LNCaP clone FGC (cell line): ENCODE measurements at regions not wholly inside any gene's neighbourhood (a gene's known extent, or its start where the extent isn't known, plus 50 kb on each side); places are given as distances from the start of the nearest gene placed in this dataset.

ENCODE experiments used
- DNase-seq: peaks from one replicate; pipeline ENCODE4 v3.0.0-alpha.2; 2011; ENCODE audit warnings: low read depth
- H3K4me3 ChIP-seq: 2 replicates; pipeline ENCODE4 v1.5.1; 2011; ENCODE audit warnings: mild to moderate bottlenecking, low read depth, low read length, control low read depth
- CTCF ChIP-seq: IDR thresholded peaks from 2 replicates; pipeline ENCODE4 v1.5.1; 2012; ENCODE audit warnings: mild to moderate bottlenecking; ENCODE audit not compliant: control insufficient read depth, insufficient read depth; ENCODE audit errors: extremely low read depth

DNA sequence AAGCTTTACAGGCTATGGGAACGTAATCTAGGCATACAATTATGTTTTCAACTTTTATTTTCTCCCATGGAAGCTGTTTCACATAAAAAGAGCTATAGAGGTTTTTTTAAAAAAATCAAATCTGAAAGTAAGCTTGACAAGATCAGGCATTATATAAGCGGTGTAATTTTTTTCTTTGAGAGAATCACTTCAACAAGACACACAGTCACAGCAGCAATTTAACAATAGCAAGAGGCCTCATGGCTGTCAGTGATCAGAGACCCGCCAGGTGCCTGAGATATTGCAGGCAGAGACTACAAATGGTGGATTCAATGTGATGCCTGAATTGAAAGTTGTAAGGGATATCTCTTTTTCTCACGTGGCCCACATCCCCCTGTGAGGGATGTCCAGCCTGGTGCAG lies 270.5 kb upstream of the TBC1D5 start:
- DNase-seq, result no peak
- no peak for TF ChIP-seq CTCF
- no peak overlapping the region for H3K4me3 ChIP-seq

- H3K4me3 ChIP-seq, result no peak overlapping the region
- TF ChIP-seq CTCF, result no peak
- DNase-seq, result no peak
Observed at GRCh38 chr3:18012436-18012835, 270.0 kb upstream of the TBC1D5 start.

GRCh38 chr3:18011387-18011786 lies 269.0 kb upstream of the TBC1D5 start:
- no peak for TF ChIP-seq CTCF
- DNase-seq, result no peak
- no peak overlapping the region for H3K4me3 ChIP-seq

DNA sequence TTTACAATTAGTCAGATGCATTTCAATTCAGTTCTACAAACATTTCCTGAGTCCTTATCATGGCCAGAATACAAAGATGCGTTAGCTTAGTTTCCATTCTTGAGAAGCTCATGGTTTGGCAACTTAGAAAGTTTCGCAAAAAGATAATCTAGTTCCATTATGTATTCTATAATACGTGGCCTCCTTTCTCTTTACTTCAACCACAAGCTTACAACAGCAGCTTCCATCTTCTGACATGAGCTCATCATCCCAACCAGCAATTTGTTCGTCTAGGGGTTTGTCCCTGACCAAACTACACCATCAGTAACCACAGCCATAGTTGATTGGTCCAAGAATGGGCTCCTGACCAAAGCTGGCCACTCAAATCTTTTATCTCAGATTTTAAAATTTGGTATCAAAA lies 267.6 kb upstream of the TBC1D5 start:
- no peak for DNase-seq
- no peak overlapping the region for H3K4me3 ChIP-seq
- no peak for TF ChIP-seq CTCF

- no peak for TF ChIP-seq CTCF
- H3K4me3 ChIP-seq, result no peak overlapping the region
- DNase-seq, result no peak
Observed at GRCh38 chr3:18008706-18009368, 266.4 kb upstream of the TBC1D5 start.

DNA sequence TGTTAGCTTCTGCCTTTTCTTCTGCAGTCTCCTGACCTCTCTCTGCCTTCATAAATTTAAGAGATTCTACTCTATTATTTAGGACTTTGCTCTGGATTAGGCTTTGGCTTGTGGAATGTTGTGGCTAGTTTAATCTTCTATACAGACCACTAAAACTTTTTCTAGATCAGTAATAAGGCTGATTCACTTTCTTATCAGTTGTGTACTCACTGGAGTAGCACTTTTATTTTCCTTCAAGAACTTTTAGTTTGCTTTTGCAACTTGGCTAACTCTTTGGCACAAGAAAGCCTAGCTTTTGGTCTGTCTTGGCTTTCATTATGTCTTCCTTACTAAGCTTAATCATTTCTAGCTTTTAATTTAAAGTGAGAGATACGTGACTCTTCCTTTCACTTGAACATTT lies 265.5 kb upstream of the TBC1D5 start:
- DNase-seq, result no peak
- no peak for TF ChIP-seq CTCF

GRCh38 chr3:17995769-17996168 lies 253.3 kb upstream of the TBC1D5 start:
- no peak overlapping the region for H3K4me3 ChIP-seq
- no peak for TF ChIP-seq CTCF
- no peak for DNase-seq

More for the DNA sequence above, 265.5 kb upstream of the TBC1D5 start:
- H3K4me3 ChIP-seq, result no peak overlapping the region
